ENCODE measurements at regions not wholly inside any gene's neighbourhood (a gene's known extent, or its start where the extent isn't known, plus 50 kb on each side); places are given as distances from the start of the nearest gene placed in this dataset.

DNA sequence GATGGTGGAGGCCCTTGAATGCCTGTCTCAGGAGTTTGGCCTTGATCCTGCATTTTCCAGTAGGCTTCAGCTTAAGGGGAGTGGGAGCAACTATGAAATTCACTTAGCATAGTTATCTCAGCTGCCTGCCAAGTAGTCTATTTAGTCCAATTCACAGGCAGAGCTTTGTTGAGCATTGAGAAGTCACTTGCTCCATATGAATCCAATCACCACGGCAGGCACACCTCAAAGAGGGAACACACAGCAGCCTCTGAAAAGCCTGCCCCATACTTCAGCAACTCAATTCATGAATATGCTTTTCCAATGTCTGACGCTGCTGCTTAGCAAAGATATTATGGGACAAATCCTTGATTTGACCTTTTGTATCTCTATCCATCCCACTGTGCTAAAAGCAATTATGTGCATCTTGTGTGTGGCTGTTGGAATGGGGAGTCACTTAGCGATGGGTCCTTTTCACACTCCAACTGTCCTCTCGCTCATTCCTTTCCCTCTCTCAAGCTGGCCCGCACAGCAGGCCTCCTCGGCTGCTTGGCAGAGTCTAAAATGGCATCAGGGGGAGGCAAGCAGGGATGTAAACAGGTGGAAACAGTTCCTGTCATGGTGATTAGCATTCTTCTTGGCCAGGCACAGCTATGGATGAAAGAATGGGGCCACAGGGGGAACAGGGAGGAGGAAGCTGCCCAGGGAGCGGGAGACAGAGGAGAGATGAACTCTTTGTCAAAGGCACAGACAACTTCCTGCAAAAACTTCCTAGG is 56.0 kb upstream of the LRPPRC start:
- Histone ChIP-seq H3K79me2 (ENCODE audit: insufficient read depth) (no peaks in the 10 kb centered on the region), H3K9ac (no peak overlapping the region), H4K20me1 (ENCODE audit: insufficient read depth) (no peaks in the 10 kb centered on the region), H3K9me3 (ENCODE audit: low read depth) (no peaks in the 10 kb centered on the region), H3K36me3 (ENCODE audit: low read depth) (no peaks in the 10 kb centered on the region), H3K4me3 (no peak overlapping the region), H3K4me2 (ENCODE audit: unreplicated experiment) (no peak overlapping the region), H3K27me3 (replicated peaks; ENCODE audit: insufficient read depth) (0 out of 2 replicates have a peak, but pooled peaks cover 8% of the 10 kb centered on the region), H2AFZ (no peak overlapping the region), H3K27ac (no peak overlapping the region), H3K9me2 (ENCODE audit: insufficient read depth) (no peaks in the 10 kb centered on the region), H3F3A (ENCODE audit: insufficient read depth) (no peaks in the 10 kb centered on the region), H3K4me1 (ENCODE audit: insufficient read depth) (no peaks in the 10 kb centered on the region)
- in situ Hi-C loops (cut with MboI) = no loop called here
- no peak for DNase-seq
- WGBS, 2 experiments (ENCODE audit: low coverage in 1 of 2, low lambda C conversion rate in 2 of 2, missing lambda C conversion rate in 2 of 2) = 60 to 64% methylated on average over 7 of the region's 7 CpGs
- TF ChIP-seq EZH2 (IDR thresholded peaks at IDR 0.05; ENCODE audit: insufficient read depth, poor library complexity, severe bottlenecking) (no peak), EZH2phosphoT487 (IDR thresholded peaks at IDR 0.05; ENCODE audit: insufficient read depth, low read depth) (no peak)

DNA sequence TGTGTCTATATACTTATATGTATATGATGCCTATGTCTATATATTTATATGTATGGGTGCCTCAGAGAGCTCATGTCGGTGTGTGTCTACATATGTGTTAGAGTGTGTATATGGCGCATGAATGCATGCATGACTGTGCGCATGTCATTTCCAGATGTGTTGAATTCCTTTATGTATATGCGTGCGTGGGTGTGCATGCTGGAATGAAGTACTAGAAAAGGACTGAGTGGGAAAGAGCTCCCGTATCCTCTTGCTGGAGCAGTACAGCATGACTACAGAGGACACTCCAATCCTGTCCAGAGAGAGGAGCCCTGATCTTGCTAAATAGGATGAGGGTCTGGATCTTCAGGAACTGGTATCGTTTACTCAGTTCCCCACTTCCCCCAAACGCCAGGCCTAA is 56.8 kb upstream of the LRPPRC start:
- no peak overlapping the region for H3K27ac ChIP-seq
- H3K36me3 ChIP-seq (ENCODE audit: low read depth) = no peaks in the 10 kb centered on the region
- H4K20me1 ChIP-seq (ENCODE audit: insufficient read depth) = no peaks in the 10 kb centered on the region
- no peaks in the 10 kb centered on the region for H3F3A ChIP-seq (ENCODE audit: insufficient read depth)
- DNase-seq = no peak
- H2AFZ ChIP-seq = no peak overlapping the region
- in situ Hi-C loops (cut with MboI) = no loop called here
- H3K9me3 ChIP-seq (ENCODE audit: low read depth) = no peaks in the 10 kb centered on the region
- H3K4me1 ChIP-seq (ENCODE audit: insufficient read depth) = no peaks in the 10 kb centered on the region
- H3K9ac ChIP-seq = no peak overlapping the region
- WGBS, 2 experiments (ENCODE audit: low coverage in 1 of 2, low lambda C conversion rate in 2 of 2, missing lambda C conversion rate in 2 of 2) = 64 to 71% methylated on average over 8 of the region's 8 CpGs
- 0 out of 2 replicates have a peak, but pooled peaks cover 8% of the 10 kb centered on the region for H3K27me3 ChIP-seq (replicated peaks; ENCODE audit: insufficient read depth)
- no peak for TF ChIP-seq EZH2phosphoT487 (IDR thresholded peaks at IDR 0.05; ENCODE audit: insufficient read depth, low read depth)
- no peak overlapping the region for H3K4me2 ChIP-seq (ENCODE audit: unreplicated experiment)
- H3K4me3 ChIP-seq = no peak overlapping the region
- no peaks in the 10 kb centered on the region for H3K9me2 ChIP-seq (ENCODE audit: insufficient read depth)
- no peaks in the 10 kb centered on the region for H3K79me2 ChIP-seq (ENCODE audit: insufficient read depth)

DNA sequence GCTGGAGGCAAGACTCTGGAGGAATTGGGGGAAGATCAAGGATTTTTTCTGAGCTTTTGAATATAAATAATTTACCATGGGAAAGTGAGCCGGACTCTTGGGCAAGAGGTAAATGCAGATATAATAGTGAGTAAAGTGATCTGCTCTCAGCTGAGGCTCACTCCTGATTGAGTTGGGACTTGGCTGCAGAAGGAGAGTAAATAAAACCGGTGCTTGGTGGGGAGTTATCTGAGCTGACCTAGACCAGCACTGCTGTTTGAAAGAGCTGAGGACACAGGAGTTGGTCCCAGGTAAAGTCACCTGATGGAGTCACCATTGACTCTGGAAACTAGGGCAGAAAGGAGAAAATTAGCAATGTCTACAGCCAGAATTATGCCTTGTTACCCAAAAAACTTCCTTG is 57.3 kb upstream of the LRPPRC start:
- Histone ChIP-seq H3K4me1 (ENCODE audit: insufficient read depth) (no peaks in the 10 kb centered on the region), H4K20me1 (ENCODE audit: insufficient read depth) (no peaks in the 10 kb centered on the region), H3K79me2 (ENCODE audit: insufficient read depth) (no peaks in the 10 kb centered on the region), H3K9me3 (ENCODE audit: low read depth) (no peaks in the 10 kb centered on the region), H3K9me2 (ENCODE audit: insufficient read depth) (no peaks in the 10 kb centered on the region), H2AFZ (no peak overlapping the region), H3K36me3 (ENCODE audit: low read depth) (no peaks in the 10 kb centered on the region), H3K4me2 (ENCODE audit: unreplicated experiment) (no peak overlapping the region), H3K27me3 (replicated peaks; ENCODE audit: insufficient read depth) (0 out of 2 replicates have a peak, but pooled peaks cover 8% of the 10 kb centered on the region), H3K4me3 (no peak overlapping the region), H3F3A (ENCODE audit: insufficient read depth) (no peaks in the 10 kb centered on the region), H3K27ac (no peak overlapping the region), H3K9ac (no peak overlapping the region)
- in situ Hi-C loops (cut with MboI) = no loop called here
- DNase-seq = no peak
- TF ChIP-seq EZH2phosphoT487 (IDR thresholded peaks at IDR 0.05; ENCODE audit: insufficient read depth, low read depth) (no peak), EZH2 (IDR thresholded peaks at IDR 0.05; ENCODE audit: insufficient read depth, poor library complexity, severe bottlenecking) (no peak)
- WGBS, 2 experiments (ENCODE audit: low coverage in 1 of 2, low lambda C conversion rate in 2 of 2, missing lambda C conversion rate in 2 of 2) = 82 to 84% methylated on average over 2 of the region's 2 CpGs

DNA sequence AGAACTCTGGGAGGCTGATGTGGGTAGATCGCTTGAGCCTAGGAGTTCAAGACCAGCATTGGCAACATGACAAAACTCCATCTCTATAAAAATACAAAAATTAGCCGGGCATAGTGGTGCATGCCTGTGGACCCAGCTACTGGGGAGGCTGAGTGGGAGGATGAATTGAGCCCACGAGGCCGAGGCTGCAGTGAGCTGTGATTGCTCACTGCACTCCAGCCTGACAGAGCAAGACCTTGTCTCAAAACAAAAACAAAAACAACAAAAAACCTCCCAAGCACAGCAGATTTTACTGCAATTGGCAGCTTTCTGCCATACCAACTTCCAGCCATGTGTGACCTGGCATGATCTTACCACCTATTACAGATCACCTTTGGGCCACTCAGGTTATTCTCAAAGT is 57.7 kb upstream of the LRPPRC start:
- H3K9me3 ChIP-seq (ENCODE audit: low read depth) = no peaks in the 10 kb centered on the region
- H3K36me3 ChIP-seq (ENCODE audit: low read depth) = no peaks in the 10 kb centered on the region
- H3K27ac ChIP-seq = no peak overlapping the region
- H3K27me3 ChIP-seq (replicated peaks; ENCODE audit: insufficient read depth) = 0 out of 2 replicates have a peak, but pooled peaks cover 5% of the 10 kb centered on the region
- no peak for DNase-seq
- H4K20me1 ChIP-seq (ENCODE audit: insufficient read depth) = no peaks in the 10 kb centered on the region
- in situ Hi-C loops (cut with MboI) = no loop called here
- no peaks in the 10 kb centered on the region for H3K4me1 ChIP-seq (ENCODE audit: insufficient read depth)
- no peak overlapping the region for H3K4me2 ChIP-seq (ENCODE audit: unreplicated experiment)
- WGBS, 2 experiments (ENCODE audit: low coverage in 1 of 2, low lambda C conversion rate in 2 of 2, missing lambda C conversion rate in 2 of 2) = 52 to 64% methylated on average over 4 of the region's 4 CpGs
- no peaks in the 10 kb centered on the region for H3F3A ChIP-seq (ENCODE audit: insufficient read depth)
- H3K79me2 ChIP-seq (ENCODE audit: insufficient read depth) = no peaks in the 10 kb centered on the region
- H3K9me2 ChIP-seq (ENCODE audit: insufficient read depth) = no peaks in the 10 kb centered on the region
- no peak overlapping the region for H2AFZ ChIP-seq
- no peak overlapping the region for H3K9ac ChIP-seq
- TF ChIP-seq EZH2phosphoT487 (IDR thresholded peaks at IDR 0.05; ENCODE audit: insufficient read depth, low read depth) (no peak), EZH2 (IDR thresholded peaks at IDR 0.05; ENCODE audit: insufficient read depth, poor library complexity, severe bottlenecking) (no peak)
- no peak overlapping the region for H3K4me3 ChIP-seq
